Right lobe of liver (tissue), 6 donors: ENCODE measurements at regions not wholly inside any gene's neighbourhood (a gene's known extent, or its start where the extent isn't known, plus 50 kb on each side); places are given as distances from the start of the nearest gene placed in this dataset.

ENCODE experiments used
- ATAC-seq, 4 donors: fragments of 200-7000 bp; cut with Tn5 transposase; one replicate each; pipeline ENCODE4 v1.9.1; 2020; ENCODE audit warnings: mild to moderate bottlenecking in 4 of 4, moderate library complexity in 4 of 4
- DNase-seq, 3 donors: peaks; one replicate each; pipeline ENCODE4 v3.0.0-alpha.2; 2020
- H3K27ac ChIP-seq, 3 donors: fragments of 200-600 bp; one replicate each; pipeline ENCODE4 v1.8.0; 2022
- H3K27me3 ChIP-seq, 2 donors: fragments of 200-600 bp; one replicate each; pipeline ENCODE4 v1.8.0; 2022
- H3K36me3 ChIP-seq, 4 donors: fragments of 200-600 bp; sonication (generic) in 1 of 4; one replicate each; pipeline versions ENCODE4 v1.5.1 to v1.8.0; 2017 to 2022; ENCODE audit warnings: control low read depth in 1 of 4
- H3K4me1 ChIP-seq, 4 donors: fragments of 200-600 bp; sonication (generic) in 1 of 4; one replicate each; pipeline versions ENCODE4 v1.5.1 to v1.8.0; 2017 to 2022; ENCODE audit warnings: control low read depth in 1 of 4
- H3K4me3 ChIP-seq, 3 donors: fragments of 200-600 bp; one replicate each; pipeline ENCODE4 v1.8.0; 2022
- H3K9me3 ChIP-seq, 4 donors: fragments of 200-600 bp; sonication (generic) in 1 of 4; one replicate each; pipeline versions ENCODE4 v1.5.1 to v1.8.0; 2017 to 2022; ENCODE audit warnings: control low read depth in 1 of 4
- POLR2A ChIP-seq: fragments of 450-650 bp; IDR thresholded peaks from one replicate; pipeline ENCODE4 v1.6.1; 2017; ENCODE audit warnings: antibody characterized with exemption, mild to moderate bottlenecking
- whole genome bisulfite sequencing: methylation state at CpG from one replicate; pipeline ENCODE4 v1.1.6; 2018; ENCODE audit warnings: low coverage, low lambda C conversion rate; ENCODE audit not compliant: insufficient coverage; ENCODE audit errors: missing lambda C conversion rate; 5-methylcytosine and 5-hydroxymethylcytosine counted together
- intact Hi-C, 2 donors: fragments of 100-400 bp; cut with DNase I; formaldehyde crosslinking; loops; one replicate each; pipeline versions ENCODE4 v1.11.2 to v1.14.1; 2022
- TF ChIP-seq, protein P1 (sequence below), 4 donors: fragments of 200-600 bp in 3 of 4; fragments of 450-650 bp in 1 of 4; IDR thresholded peaks; one replicate each; pipeline versions ENCODE4 v1.5.1 to v1.8.0; 2016 to 2022; ENCODE audit warnings: antibody characterized with exemption in 4 of 4, mild to moderate bottlenecking in 2 of 4
- donor health status: DM: no; HTN: yes; CAD: no.
- donor health status: DM: no; HTN: no; CAD: no.
- donor health status: DM: no; HTN: no; CAD: no.
- donor health status: DM: no; HTN: yes; CAD: no.
- donor health status: DM: no; HTN: yes; CAD: no.

DNA sequence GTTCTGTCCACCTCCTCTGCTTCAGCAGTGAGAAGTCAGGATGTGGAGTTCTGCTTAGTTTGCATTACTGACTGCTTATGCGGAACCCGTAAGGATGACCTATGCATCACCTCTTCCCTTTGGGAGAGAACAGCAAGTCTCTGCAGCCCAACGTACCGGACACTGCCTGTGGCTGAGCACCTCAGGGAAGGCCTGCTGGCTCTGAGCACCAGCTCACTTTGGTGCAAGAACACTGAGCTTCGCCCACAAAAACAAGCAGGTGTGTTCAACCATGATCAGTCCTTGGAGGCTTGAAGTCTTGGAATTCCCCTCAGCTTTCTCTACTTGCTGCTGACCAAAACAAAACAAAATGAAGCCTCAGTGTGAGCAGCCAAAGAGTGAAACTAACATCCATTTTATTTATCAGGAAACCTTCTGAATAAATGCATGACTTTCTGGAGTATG lies 52.7 kb upstream of the NCK2 start:
- intact Hi-C loops, result no loop called here
- Histone ChIP-seq H3K27me3 (no peaks in the 10 kb centered on the region), H3K4me3 (no peak overlapping the region), H3K4me1 (no peaks in the 10 kb centered on the region), H3K9me3 (no peaks in the 10 kb centered on the region), H3K36me3 (no peaks in the 10 kb centered on the region), H3K27ac (no peak overlapping the region)
- TF ChIP-seq, protein P1, sequence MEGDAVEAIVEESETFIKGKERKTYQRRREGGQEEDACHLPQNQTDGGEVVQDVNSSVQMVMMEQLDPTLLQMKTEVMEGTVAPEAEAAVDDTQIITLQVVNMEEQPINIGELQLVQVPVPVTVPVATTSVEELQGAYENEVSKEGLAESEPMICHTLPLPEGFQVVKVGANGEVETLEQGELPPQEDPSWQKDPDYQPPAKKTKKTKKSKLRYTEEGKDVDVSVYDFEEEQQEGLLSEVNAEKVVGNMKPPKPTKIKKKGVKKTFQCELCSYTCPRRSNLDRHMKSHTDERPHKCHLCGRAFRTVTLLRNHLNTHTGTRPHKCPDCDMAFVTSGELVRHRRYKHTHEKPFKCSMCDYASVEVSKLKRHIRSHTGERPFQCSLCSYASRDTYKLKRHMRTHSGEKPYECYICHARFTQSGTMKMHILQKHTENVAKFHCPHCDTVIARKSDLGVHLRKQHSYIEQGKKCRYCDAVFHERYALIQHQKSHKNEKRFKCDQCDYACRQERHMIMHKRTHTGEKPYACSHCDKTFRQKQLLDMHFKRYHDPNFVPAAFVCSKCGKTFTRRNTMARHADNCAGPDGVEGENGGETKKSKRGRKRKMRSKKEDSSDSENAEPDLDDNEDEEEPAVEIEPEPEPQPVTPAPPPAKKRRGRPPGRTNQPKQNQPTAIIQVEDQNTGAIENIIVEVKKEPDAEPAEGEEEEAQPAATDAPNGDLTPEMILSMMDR (IDR thresholded peaks at IDR 0.05), result no peak
- TF ChIP-seq POLR2A, result no peak
- DNase-seq (no peak), ATAC-seq (peak; percentile 56 to 85 (median 62))
- WGBS, result 66% methylated on average over 4 of the region's 5 CpGs

DNA sequence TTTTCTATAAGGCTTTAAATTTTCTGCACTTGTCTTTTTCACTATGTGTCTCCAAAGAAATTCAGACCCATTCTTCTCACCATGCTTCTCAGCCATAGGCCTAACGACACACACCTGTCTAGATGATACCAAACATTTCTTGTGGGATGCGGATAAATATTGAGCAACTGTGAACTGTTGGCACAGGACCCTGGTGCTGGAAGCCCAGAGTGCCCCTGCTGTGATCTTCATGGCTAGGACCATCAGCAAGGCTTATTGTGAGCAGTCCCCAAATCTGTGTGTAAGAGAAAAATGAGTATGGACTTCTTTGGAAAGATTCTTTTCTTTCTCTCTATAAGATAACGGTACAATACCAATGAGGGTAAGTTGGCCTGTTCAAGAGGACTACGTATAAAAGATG lies 54.1 kb upstream of the NCK2 start:
- no peaks in the 10 kb centered on the region for H3K27me3 ChIP-seq
- no peak for ATAC-seq
- H3K4me3 ChIP-seq, result no peak overlapping the region
- DNase-seq, result peak in 1 of 3 donors; percentile 1
- no peaks in the 10 kb centered on the region for H3K36me3 ChIP-seq
- no peaks in the 10 kb centered on the region for H3K4me1 ChIP-seq
- intact Hi-C loops, result no loop called here
- no peak overlapping the region for H3K27ac ChIP-seq
- 88% methylated on average over 4 of the region's 4 CpGs for WGBS
- no peak for TF ChIP-seq POLR2A
- H3K9me3 ChIP-seq, result no peaks in the 10 kb centered on the region

DNA sequence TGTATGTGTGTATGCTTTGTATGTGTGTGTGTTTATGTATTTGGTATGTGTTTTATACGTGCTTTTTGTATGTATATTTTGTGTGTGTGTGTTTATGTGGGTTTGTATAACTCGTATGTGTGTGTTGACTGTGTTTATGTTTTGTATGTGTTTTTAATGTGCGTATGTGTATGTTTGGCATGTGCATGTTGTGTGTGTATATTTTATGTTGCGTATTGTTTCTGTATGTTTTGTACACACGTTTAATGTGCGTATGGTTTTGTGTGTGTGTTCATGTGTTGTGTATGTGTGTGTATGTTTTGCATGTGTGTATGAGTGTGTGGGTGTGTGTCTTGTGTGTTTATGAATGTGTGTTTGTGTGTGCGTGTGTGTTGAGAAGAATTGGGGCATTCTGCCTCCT lies 55.2 kb upstream of the NCK2 start:
- intact Hi-C loops, result no loop called here
- Histone ChIP-seq H3K4me3 (no peak overlapping the region), H3K4me1 (no peaks in the 10 kb centered on the region), H3K9me3 (no peaks in the 10 kb centered on the region), H3K36me3 (no peaks in the 10 kb centered on the region), H3K27ac (no peak overlapping the region), H3K27me3 (no peaks in the 10 kb centered on the region)
- 71% methylated on average over 7 of the region's 7 CpGs for WGBS
- TF ChIP-seq, protein P1 (IDR thresholded peaks at IDR 0.05), result no peak
- TF ChIP-seq POLR2A, result no peak
- DNase-seq (no peak), ATAC-seq (no peak)

DNA sequence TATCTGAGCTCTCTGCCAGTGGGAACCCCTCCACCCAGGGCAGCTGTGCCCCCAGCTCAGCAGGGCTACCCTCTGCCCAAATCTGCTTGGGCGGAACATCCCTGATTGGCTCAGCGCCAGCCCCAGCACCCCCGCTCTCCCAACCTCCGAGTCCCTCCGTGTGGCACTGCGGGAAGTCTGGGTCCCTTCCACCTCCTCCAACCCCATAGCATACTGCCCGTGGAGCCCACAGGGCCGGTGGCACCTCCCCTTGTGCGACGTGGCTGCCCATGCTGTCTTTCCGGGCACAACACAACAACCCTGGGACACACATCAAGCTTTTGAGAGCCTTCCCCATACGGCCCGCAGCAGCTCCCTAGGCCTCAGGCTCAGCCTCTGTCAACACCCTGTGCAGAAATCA lies 55.8 kb upstream of the NCK2 start:
- H3K9me3 ChIP-seq, result no peaks in the 10 kb centered on the region
- TF ChIP-seq, protein P1 (IDR thresholded peaks at IDR 0.05), result no peak
- TF ChIP-seq POLR2A, result no peak
- DNase-seq (no peak), ATAC-seq (peak in 1 of 4 donors; percentile 24)
- no peak overlapping the region for H3K27ac ChIP-seq
- no peaks in the 10 kb centered on the region for H3K4me1 ChIP-seq
- no peaks in the 10 kb centered on the region for H3K27me3 ChIP-seq
- WGBS, result 92% methylated on average over 2 of the region's 13 CpGs
- no peak overlapping the region for H3K4me3 ChIP-seq
- no peaks in the 10 kb centered on the region for H3K36me3 ChIP-seq
- intact Hi-C loops, result no loop called here

DNA sequence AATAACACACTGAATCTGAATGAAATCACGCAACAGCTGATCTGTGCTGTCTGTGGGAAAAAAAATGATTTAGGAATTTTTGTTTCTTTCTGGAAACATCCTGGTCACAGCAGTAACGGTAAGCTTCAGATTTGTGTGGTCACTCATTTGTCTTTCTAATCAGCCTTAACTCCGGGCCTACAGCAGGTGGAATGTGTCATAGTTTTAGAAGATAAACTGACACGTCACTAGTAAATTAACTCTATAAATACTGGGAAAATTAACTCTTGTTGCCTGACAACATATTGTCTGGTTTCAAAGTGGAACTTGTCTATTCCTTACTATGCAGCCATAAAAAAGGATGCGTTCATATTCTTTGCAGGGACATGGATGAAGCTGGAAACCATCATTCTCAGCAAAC lies 58.1 kb upstream of the NCK2 start:
- ATAC-seq (no peak), DNase-seq (no peak)
- no peaks in the 10 kb centered on the region for H3K27me3 ChIP-seq
- intact Hi-C loops, result no loop called here
- H3K9me3 ChIP-seq, result no peaks in the 10 kb centered on the region
- no peak overlapping the region for H3K4me3 ChIP-seq
- H3K27ac ChIP-seq, result no peak overlapping the region
- no peaks in the 10 kb centered on the region for H3K4me1 ChIP-seq
- TF ChIP-seq, protein P1 (IDR thresholded peaks at IDR 0.05), result no peak
- TF ChIP-seq POLR2A, result no peak
- no peaks in the 10 kb centered on the region for H3K36me3 ChIP-seq
- whole genome bisulfite sequencing, result 54% methylated on average over 5 of the region's 5 CpGs
